H9 (cell line): ENCODE measurements at regions not wholly inside any gene's neighbourhood (a gene's known extent, or its start where the extent isn't known, plus 50 kb on each side); places are given as distances from the start of the nearest gene placed in this dataset.

ENCODE experiments used
- DNase-seq: peaks from one replicate; pipeline ENCODE4 v3.0.0-alpha.2; 2017
- H2AFZ ChIP-seq: one replicate; pipeline ENCODE4 v1.6.1; 2013; ENCODE audit warnings: mild to moderate bottlenecking, low read length, control low read depth, moderate library complexity
- H2AK5ac ChIP-seq: 2 replicates; pipeline ENCODE4 v1.6.1; 2013; ENCODE audit warnings: low read length, control low read depth, mixed read lengths; ENCODE audit not compliant: insufficient read length
- H2BK120ac ChIP-seq: one replicate; pipeline ENCODE4 v1.6.1; 2013; ENCODE audit warnings: low read depth, mild to moderate bottlenecking, low read length, control low read depth, inconsistent platforms; ENCODE audit not compliant: poor library complexity, severe bottlenecking
- H2BK12ac ChIP-seq: 2 replicates; pipeline ENCODE4 v1.6.1; 2013; ENCODE audit warnings: low read length, control low read depth, mixed read lengths, low read depth; ENCODE audit not compliant: insufficient read length
- H2BK15ac ChIP-seq: 2 replicates; pipeline ENCODE4 v1.6.1; 2013; ENCODE audit warnings: low read depth, low read length, control low read depth
- H2BK20ac ChIP-seq: one replicate; pipeline ENCODE4 v1.6.1; 2013; ENCODE audit warnings: low read depth, mild to moderate bottlenecking, low read length, control low read depth, inconsistent platforms; ENCODE audit not compliant: poor library complexity, severe bottlenecking
- H2BK5ac ChIP-seq: 2 replicates; pipeline ENCODE4 v1.6.1; 2013; ENCODE audit warnings: low read length, control low read depth, mixed read lengths; ENCODE audit not compliant: insufficient read length
- H3K14ac ChIP-seq: 2 replicates; pipeline ENCODE4 v1.6.1; 2013; ENCODE audit warnings: low read length, control low read depth; ENCODE audit not compliant: insufficient read depth
- H3K18ac ChIP-seq: 2 replicates; pipeline ENCODE4 v1.6.1; 2013; ENCODE audit warnings: low read depth, mild to moderate bottlenecking, mixed read lengths, low read length, control low read depth; ENCODE audit not compliant: insufficient read length
- H3K23ac ChIP-seq: 2 replicates; pipeline ENCODE4 v1.6.1; 2013; ENCODE audit warnings: low read length, control low read depth, mixed read lengths, low read depth; ENCODE audit not compliant: insufficient read length
- H3K23me2 ChIP-seq: 2 replicates; pipeline ENCODE4 v1.6.1; 2013; ENCODE audit warnings: low read depth, mild to moderate bottlenecking, mixed read lengths, low read length, control low read depth; ENCODE audit not compliant: insufficient read length, poor library complexity, severe bottlenecking
- H3K27ac ChIP-seq: 2 replicates; pipeline ENCODE4 v1.5.1; 2013; ENCODE audit warnings: low read length, control low read depth, mixed read lengths, low read depth; ENCODE audit not compliant: insufficient read length
- H3K27me3 ChIP-seq: 2 replicates; pipeline ENCODE4 v1.6.1; 2013; ENCODE audit warnings: low read length, control low read depth, inconsistent platforms; ENCODE audit not compliant: insufficient read depth
- H3K4ac ChIP-seq: 2 replicates; pipeline ENCODE4 v1.6.1; 2013; ENCODE audit warnings: low read depth, mild to moderate bottlenecking, control low read depth, inconsistent platforms, low read length, moderate library complexity
- H3K4me1 ChIP-seq: 2 replicates; pipeline ENCODE4 v1.6.1; 2013; ENCODE audit warnings: low read length, control low read depth, inconsistent platforms; ENCODE audit not compliant: insufficient read depth
- H3K4me2 ChIP-seq: 2 replicates; pipeline ENCODE4 v1.6.1; 2013; ENCODE audit warnings: low read length, control low read depth, mixed read lengths; ENCODE audit not compliant: insufficient read length, insufficient read depth
- H3K56ac ChIP-seq: 2 replicates; pipeline ENCODE4 v1.6.1; 2013; ENCODE audit warnings: low read depth, mild to moderate bottlenecking, mixed read lengths, low read length, control low read depth; ENCODE audit not compliant: insufficient read length
- H3K79me1 ChIP-seq: 2 replicates; pipeline ENCODE4 v1.6.1; 2013; ENCODE audit warnings: low read depth, mild to moderate bottlenecking, moderate library complexity, low read length, control low read depth, inconsistent platforms; ENCODE audit not compliant: insufficient read depth, poor library complexity, severe bottlenecking
- H3K79me2 ChIP-seq: 2 replicates; pipeline ENCODE4 v1.6.1; 2013; ENCODE audit warnings: low read length, control low read depth, inconsistent platforms; ENCODE audit not compliant: insufficient read depth
- H3K9ac ChIP-seq: 2 replicates; pipeline ENCODE4 v1.6.1; 2013; ENCODE audit warnings: low read length, control low read depth, mixed read lengths; ENCODE audit not compliant: insufficient read length; ENCODE audit errors: extremely low read depth
- H3K9me3 ChIP-seq: one replicate; pipeline ENCODE4 v1.6.1; 2013; ENCODE audit warnings: low read depth, low read length, inconsistent platforms; ENCODE audit not compliant: control insufficient read depth
- H3T11ph ChIP-seq: one replicate; pipeline ENCODE4 v1.6.1; 2013; ENCODE audit warnings: mild to moderate bottlenecking, low read length, control low read depth, inconsistent platforms
- H4K20me1 ChIP-seq: one replicate; pipeline ENCODE4 v1.6.1; 2013; ENCODE audit not compliant: control insufficient read depth, insufficient read length, insufficient read depth
- H4K5ac ChIP-seq: 2 replicates; pipeline ENCODE4 v1.6.1; 2013; ENCODE audit warnings: low read depth, mild to moderate bottlenecking, mixed read lengths, low read length, control low read depth; ENCODE audit not compliant: insufficient read length
- H4K8ac ChIP-seq: replicated peaks from 2 replicates; pipeline ENCODE4 v1.6.1; 2013; ENCODE audit warnings: low read length, control low read depth, mixed read lengths, low read depth; ENCODE audit not compliant: insufficient read length
- H4K91ac ChIP-seq: 2 replicates; pipeline ENCODE4 v1.6.1; 2013; ENCODE audit warnings: low read depth, mild to moderate bottlenecking, moderate library complexity, mixed read lengths, low read length, control low read depth; ENCODE audit not compliant: insufficient read length
- H3K27ac Mint-ChIP-seq, 3 experiments: 2 replicates in 2 of 3; 3 replicates in 1 of 3; pipeline ENCODE4 v1.8.0; 2020 to 2021; ENCODE audit warnings: mixed read lengths in 3 of 3, mild to moderate bottlenecking in 1 of 3, moderate library complexity in 1 of 3
- H3K27me3 Mint-ChIP-seq: 2 replicates; pipeline ENCODE4 v1.8.0; 2021; ENCODE audit warnings: low read depth, mild to moderate bottlenecking, moderate library complexity, mixed read lengths
- H3K36me3 Mint-ChIP-seq, 3 experiments: 2 replicates in 2 of 3; 3 replicates in 1 of 3; pipeline ENCODE4 v1.8.0; 2020 to 2021; ENCODE audit warnings: low read depth in 3 of 3, mixed read lengths in 3 of 3; ENCODE audit not compliant: insufficient read depth in 1 of 3
- H3K4me1 Mint-ChIP-seq, 2 experiments: 2 replicates each; pipeline ENCODE4 v1.8.0; 2020; ENCODE audit warnings: mixed read lengths in 2 of 2
- H3K4me3 Mint-ChIP-seq, 2 experiments: 2 replicates in 1 of 2; 3 replicates in 1 of 2; pipeline ENCODE4 v1.8.0; 2020 to 2021; ENCODE audit warnings: mild to moderate bottlenecking in 2 of 2, mixed read lengths in 2 of 2, moderate library complexity in 1 of 2
- H3K9me3 Mint-ChIP-seq, 2 experiments: 2 replicates in 1 of 2; 3 replicates in 1 of 2; pipeline ENCODE4 v1.8.0; 2020; ENCODE audit warnings: mild to moderate bottlenecking in 2 of 2, mixed read lengths in 2 of 2, moderate library complexity in 1 of 2
- CTCF ChIP-seq: fragments of 200-600 bp; sonication (generic); conservative IDR thresholded peaks from 3 replicates; pipeline ENCODE4 v1.8.0; 2021; ENCODE audit warnings: antibody characterized with exemption, mild to moderate bottlenecking
- WGBS: extraction: QIAGEN DNeasy Blood & Tissue Kit; methylation state at CpG from one replicate; pipeline ENCODE4 v1.1.7; 2013; ENCODE audit warnings: missing lambda C conversion rate, low lambda C conversion rate, mixed read lengths; ENCODE audit not compliant: insufficient read length; ENCODE audit errors: extremely low coverage; 5-methylcytosine and 5-hydroxymethylcytosine counted together

- Histone ChIP-seq H3K9me3 (no peaks in the 10 kb centered on the region), H2AK5ac (no peak overlapping the region), H3K14ac (no peak overlapping the region), H3K79me2 (no peaks in the 10 kb centered on the region), H2BK20ac (no peak overlapping the region), H3K23ac (no peak overlapping the region), H3K27ac (no peak overlapping the region), H3K4me2 (no peak overlapping the region), H4K8ac (no peak overlapping the region), H2BK12ac (no peak overlapping the region), H3T11ph (no peak overlapping the region), H3K4me1 (no peaks in the 10 kb centered on the region), H3K23me2 (no peaks in the 10 kb centered on the region), H4K91ac (no peak overlapping the region), H3K9ac (no peak overlapping the region), H2BK120ac (no peak overlapping the region), H3K56ac (no peak overlapping the region), H3K4ac (no peak overlapping the region), H3K79me1 (no peaks in the 10 kb centered on the region), H4K5ac (no peak overlapping the region), H4K20me1 (no peaks in the 10 kb centered on the region), H2BK15ac (no peak overlapping the region), H2BK5ac (no peak overlapping the region), H3K27me3 (no peaks in the 10 kb centered on the region), H2AFZ (no peak overlapping the region), H3K18ac (no peak overlapping the region)
- WGBS, result no CpG with 5 or more reads among the region's 2 CpGs
- no peak for DNase-seq
- Mint-ChIP-seq H3K27ac (no peak overlapping the region), H3K9me3 (no peaks in the 10 kb centered on the region), H3K4me1 (no peaks in the 10 kb centered on the region), H3K27me3 (no peaks in the 10 kb centered on the region), H3K36me3 (no peaks in the 10 kb centered on the region; a peak in 1 of 7 replicates), H3K4me3 (no peak overlapping the region)
- no peak for TF ChIP-seq CTCF
Observed at GRCh38 chr1:199466961-199467360, 560.5 kb upstream of the NR5A2 start.
